ENCODE measurements at regions not wholly inside any gene's neighbourhood (a gene's known extent, or its start where the extent isn't known, plus 50 kb on each side); places are given as distances from the start of the nearest gene placed in this dataset.

GRCh38 chr2:225340923-225341322 is 58.6 kb upstream of the NYAP2 start:
- no peak for DNase-seq

- DNase-seq: no peak
Measured at GRCh38 chr2:225337183-225337582, 62.3 kb upstream of the NYAP2 start.

- DNase-seq: no peak
Measured at GRCh38 chr2:225334514-225334913, 65.0 kb upstream of the NYAP2 start.

- DNase-seq: no peak
Measured at GRCh38 chr2:225328192-225328591, 71.3 kb upstream of the NYAP2 start.

- DNase-seq: no peak
Measured at GRCh38 chr2:225326969-225327368, 72.5 kb upstream of the NYAP2 start.

- no peak for DNase-seq
Measured at GRCh38 chr2:225319872-225320271, 79.6 kb upstream of the NYAP2 start.

GRCh38 chr2:225318440-225318839 is 81.1 kb upstream of the NYAP2 start:
- DNase-seq: no peak

GRCh38 chr2:225317186-225317585 is 82.3 kb upstream of the NYAP2 start:
- DNase-seq: no peak

- no peak for DNase-seq
Measured at GRCh38 chr2:225310745-225311144, 88.8 kb upstream of the NYAP2 start.

- no peak for DNase-seq
Measured at GRCh38 chr2:225309516-225309915, 90.0 kb upstream of the NYAP2 start.

GRCh38 chr2:225296951-225297350 is 102.6 kb upstream of the NYAP2 start:
- no peak for DNase-seq

GRCh38 chr2:225295102-225295501 is 104.4 kb upstream of the NYAP2 start:
- DNase-seq: no peak

GRCh38 chr2:225293638-225294037 is 105.9 kb upstream of the NYAP2 start:
- no peak for DNase-seq

GRCh38 chr2:225290757-225291400 is 108.6 kb upstream of the NYAP2 start:
- no peak for DNase-seq

- no peak for DNase-seq
Measured at GRCh38 chr2:225289659-225290058, 109.9 kb upstream of the NYAP2 start.

GRCh38 chr2:225288986-225289385 is 110.5 kb upstream of the NYAP2 start:
- no peak for DNase-seq

- DNase-seq: peak in 2 of 6 experiments; percentile 2 to 11
Measured at GRCh38 chr2:225282858-225283710, 116.4 kb upstream of the NYAP2 start.

GRCh38 chr2:225276207-225276606 is 123.3 kb upstream of the NYAP2 start:
- DNase-seq: no peak

- DNase-seq: no peak
Measured at GRCh38 chr2:225275443-225275842, 124.1 kb upstream of the NYAP2 start.

- DNase-seq: no peak
Measured at GRCh38 chr2:225274751-225275150, 124.8 kb upstream of the NYAP2 start.

- DNase-seq: no peak
Measured at GRCh38 chr2:225272173-225272572, 127.3 kb upstream of the NYAP2 start.

- peak in 1 of 6 experiments; percentile 5 for DNase-seq
Measured at GRCh38 chr2:225270861-225271260, 128.6 kb upstream of the NYAP2 start.

GRCh38 chr2:225270053-225270452 is 129.5 kb upstream of the NYAP2 start:
- DNase-seq: no peak

- no peak for DNase-seq
Measured at GRCh38 chr2:225254363-225254762, 145.1 kb upstream of the NYAP2 start.
